Neural progenitor cell (in vitro differentiated cells): ENCODE measurements at regions not wholly inside any gene's neighbourhood (a gene's known extent, or its start where the extent isn't known, plus 50 kb on each side); places are given as distances from the start of the nearest gene placed in this dataset.

Experiments
- EZH2phosphoT487 ChIP-seq: fragments of 200-600 bp; sonication (generic); IDR thresholded peaks from 2 replicates; pipeline ENCODE4 v1.6.1; 2017; ENCODE audit warnings: antibody characterized with exemption
- TF ChIP-seq, protein P1 (sequence below): fragments of 200-600 bp; sonication (generic); IDR thresholded peaks from 2 replicates; pipeline ENCODE4 v1.5.1; 2017; ENCODE audit warnings: antibody characterized with exemption, mild to moderate bottlenecking

DNA sequence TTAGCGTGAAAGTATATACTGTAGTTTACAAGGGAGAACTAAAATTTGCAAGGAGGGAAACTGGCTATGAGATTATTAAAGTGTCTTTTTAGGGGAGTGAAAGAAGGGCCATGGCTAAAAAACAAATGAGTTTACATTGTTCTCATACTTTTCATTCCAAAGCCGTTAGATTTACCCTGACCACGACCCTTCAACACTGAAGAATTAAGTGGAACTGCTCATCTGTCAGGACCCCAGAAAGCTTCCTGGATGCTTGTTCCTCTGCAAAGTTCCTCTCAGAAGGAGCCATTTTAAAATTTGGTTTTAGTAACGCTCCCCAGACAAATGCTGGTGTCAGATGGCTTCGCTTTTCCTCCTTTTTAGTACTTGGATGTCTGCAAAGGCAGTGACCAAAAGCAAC lies 82.7 kb upstream of the ZBTB18 start:
- TF ChIP-seq, protein P1, sequence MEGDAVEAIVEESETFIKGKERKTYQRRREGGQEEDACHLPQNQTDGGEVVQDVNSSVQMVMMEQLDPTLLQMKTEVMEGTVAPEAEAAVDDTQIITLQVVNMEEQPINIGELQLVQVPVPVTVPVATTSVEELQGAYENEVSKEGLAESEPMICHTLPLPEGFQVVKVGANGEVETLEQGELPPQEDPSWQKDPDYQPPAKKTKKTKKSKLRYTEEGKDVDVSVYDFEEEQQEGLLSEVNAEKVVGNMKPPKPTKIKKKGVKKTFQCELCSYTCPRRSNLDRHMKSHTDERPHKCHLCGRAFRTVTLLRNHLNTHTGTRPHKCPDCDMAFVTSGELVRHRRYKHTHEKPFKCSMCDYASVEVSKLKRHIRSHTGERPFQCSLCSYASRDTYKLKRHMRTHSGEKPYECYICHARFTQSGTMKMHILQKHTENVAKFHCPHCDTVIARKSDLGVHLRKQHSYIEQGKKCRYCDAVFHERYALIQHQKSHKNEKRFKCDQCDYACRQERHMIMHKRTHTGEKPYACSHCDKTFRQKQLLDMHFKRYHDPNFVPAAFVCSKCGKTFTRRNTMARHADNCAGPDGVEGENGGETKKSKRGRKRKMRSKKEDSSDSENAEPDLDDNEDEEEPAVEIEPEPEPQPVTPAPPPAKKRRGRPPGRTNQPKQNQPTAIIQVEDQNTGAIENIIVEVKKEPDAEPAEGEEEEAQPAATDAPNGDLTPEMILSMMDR, result no peak
- TF ChIP-seq EZH2phosphoT487, result no peak
